Heart right ventricle (tissue), 16 donors: ENCODE measurements at regions not wholly inside any gene's neighbourhood (a gene's known extent, or its start where the extent isn't known, plus 50 kb on each side); places are given as distances from the start of the nearest gene placed in this dataset.

Experiments
- ATAC-seq, 8 donors: fragments of 200-7000 bp; cut with Tn5 transposase; one replicate each; pipeline ENCODE4 v1.9.1; 2020; ENCODE audit warnings: mild to moderate bottlenecking in 8 of 8, moderate library complexity in 8 of 8, moderate number of reproducible peaks in 1 of 8
- DNase-seq, 2 donors: peaks; one replicate each; pipeline ENCODE4 v3.0.0-alpha.2; 2020
- H3K27ac ChIP-seq, 10 donors: fragments of 200-600 bp; sonication (generic) in 2 of 10; one replicate each; pipeline versions ENCODE4 v1.5.0 to v1.8.0; 2020 to 2022; ENCODE audit warnings: mild to moderate bottlenecking in 3 of 10
- H3K27me3 ChIP-seq, 7 donors: fragments of 200-600 bp; one replicate each; pipeline ENCODE4 v1.8.0; 2021 to 2022; ENCODE audit warnings: mild to moderate bottlenecking in 2 of 7
- H3K36me3 ChIP-seq, 9 donors: fragments of 200-600 bp; sonication (generic) in 1 of 9; one replicate each; pipeline versions ENCODE4 v1.5.0 to v1.8.0; 2020 to 2022; ENCODE audit warnings: mild to moderate bottlenecking in 2 of 9
- H3K4me1 ChIP-seq, 9 donors: fragments of 200-600 bp; sonication (generic) in 1 of 9; one replicate each; pipeline versions ENCODE4 v1.5.0 to v1.8.0; 2020 to 2022; ENCODE audit warnings: mild to moderate bottlenecking in 4 of 9
- H3K4me3 ChIP-seq, 10 donors: fragments of 200-600 bp; sonication (generic) in 2 of 10; one replicate each; pipeline versions ENCODE4 v1.5.0 to v1.8.0; 2020 to 2022; ENCODE audit warnings: mild to moderate bottlenecking in 7 of 10, moderate library complexity in 2 of 10
- H3K9me3 ChIP-seq, 11 donors: fragments of 200-600 bp in 10 of 11; sonication (generic) in 2 of 11; one replicate each; pipeline versions ENCODE4 v1.5.0 to v1.8.0; 2013 to 2022; ENCODE audit warnings: mild to moderate bottlenecking in 2 of 11, control low read depth in 1 of 11, moderate library complexity in 1 of 11
- CTCF ChIP-seq, 9 donors: fragments of 200-600 bp; sonication (generic) in 2 of 9; IDR thresholded peaks; one replicate each; pipeline versions ENCODE4 v1.5.0 to v1.8.0; 2021 to 2022; ENCODE audit warnings: antibody characterized with exemption in 9 of 9, mild to moderate bottlenecking in 5 of 9, moderate library complexity in 1 of 9
- WGBS, 2 donors: extraction: QIAGEN DNeasy Blood & Tissue Kit; methylation state at CpG; one replicate each; pipeline ENCODE4 v1.1.7; 2013; ENCODE audit warnings: inconsistent platforms in 1 of 2; 5-methylcytosine and 5-hydroxymethylcytosine counted together
- intact Hi-C, 10 donors: fragments of 100-400 bp; cut with DNase I; formaldehyde crosslinking; loops; one replicate each; pipeline versions ENCODE4 v1.11.1 to v1.14.2; 2022
- donor health status: Arrhythmogenic right ventricular cardiomyopathy.
- donor health status: ischemic (EF 13 %, LVEDD 7.1; RV severe dilation, severe dysfunction).
- donor health status: healthy with polysubstance abuse.
- donor health status: DM: no; HTN: yes; CAD: no.
- donor health status: DM: no; HTN: no; CAD: no.
- donor health status: ischemic (EF 25% LVEDD 6.9; RV normal size, moderate dysfunction).
- donor health status: ischemic (EF 25% LVEDD 5.7; RV mildly dilated, moderate dysfunction).
- donor health status: healthy.
- donor health status: DM: yes; HTN: yes; CAD: no.
- donor health status: Ischemic cardiomyopathy.
- donor health status: ischemic (EF 35%, LVEDD 5.7; RV mildly dilated, moderate dysfunction).
- donor health status: nonischemic (EF 11% LVEDD 7.7; RV severe dilation, severe dysfunction).
- donor health status: DM: yes; HTN: yes; CAD: no.
- donor health status: PGD.
- donor health status: ischemic (EF 29% LVEDD 5.4; RV normal size, mild dysfunction).
- donor health status: nonischemic (EF 23%, LVEDD 6.1; RV moderate dilation, normal function).

- H3K4me3 ChIP-seq: no peak overlapping the region
- ATAC-seq: no peak
- H3K27ac ChIP-seq: no peak overlapping the region
- no peak for DNase-seq
- peaks cover 0 to 4% (median 0%) of the 10 kb centered on the region in 11 donors for H3K9me3 ChIP-seq
- peaks cover 0 to 14% (median 0%) of the 10 kb centered on the region in 7 donors for H3K27me3 ChIP-seq
- WGBS, 2 donors: 72 to 74% methylated on average over 7 of the region's 7 CpGs
- no peak for TF ChIP-seq CTCF (IDR thresholded peaks at IDR 0.05)
- H3K4me1 ChIP-seq: no peaks in the 10 kb centered on the region
- intact Hi-C loops: no loop called here
- H3K36me3 ChIP-seq: no peaks in the 10 kb centered on the region
Measured at GRCh38 chr18:77785415-77785975, 535.8 kb downstream of the GALR1 start.

- 70 to 73% methylated on average over 3 of the region's 3 CpGs for WGBS, 2 donors
- Histone ChIP-seq H3K27me3 (peaks cover 0 to 8% (median 0%) of the 10 kb centered on the region in 7 donors), H3K4me3 (no peak overlapping the region), H3K27ac (no peak overlapping the region), H3K9me3 (peaks cover 0 to 29% (median 0%) of the 10 kb centered on the region in 11 donors), H3K36me3 (no peaks in the 10 kb centered on the region), H3K4me1 (no peaks in the 10 kb centered on the region)
- intact Hi-C loops: no loop called here
- ATAC-seq (no peak), DNase-seq (no peak)
- no peak for TF ChIP-seq CTCF (IDR thresholded peaks at IDR 0.05)
Measured at GRCh38 chr18:77803024-77803423, 553.4 kb downstream of the GALR1 start.

- no peak for TF ChIP-seq CTCF (IDR thresholded peaks at IDR 0.05)
- no peak for DNase-seq
- Histone ChIP-seq H3K4me3 (no peak overlapping the region), H3K36me3 (no peaks in the 10 kb centered on the region), H3K27ac (no peak overlapping the region), H3K27me3 (peaks cover 0 to 15% (median 0%) of the 10 kb centered on the region in 7 donors), H3K9me3 (peaks cover 0 to 15% (median 0%) of the 10 kb centered on the region in 11 donors), H3K4me1 (no peaks in the 10 kb centered on the region)
- 42 to 49% methylated on average over 2 of the region's 2 CpGs for WGBS, 2 donors
- intact Hi-C loops: no loop called here
- no peak for ATAC-seq
Measured at GRCh38 chr18:77804382-77804781, 554.7 kb downstream of the GALR1 start.

DNA sequence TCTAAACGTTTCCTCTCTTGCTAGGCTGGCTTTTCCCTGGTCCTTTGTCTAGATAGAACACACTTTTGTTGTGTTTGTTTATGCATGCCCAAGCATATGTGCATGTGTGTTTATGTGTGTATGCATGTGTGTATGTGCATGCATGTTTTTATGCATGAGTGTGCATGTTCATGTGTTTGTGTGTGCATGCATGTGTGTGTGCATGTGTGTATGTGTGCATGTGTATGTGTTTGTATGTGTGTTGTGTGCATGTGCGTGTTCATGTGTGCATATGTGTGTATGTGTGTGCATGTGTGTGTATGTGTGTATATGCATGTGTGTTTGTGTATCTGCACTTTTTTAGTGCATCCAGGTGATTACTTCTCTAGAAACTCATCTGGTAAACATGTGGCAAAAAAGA is 558.0 kb downstream of the GALR1 start:
- peaks cover 0 to 15% (median 0%) of the 10 kb centered on the region in 7 donors for H3K27me3 ChIP-seq
- no peaks in the 10 kb centered on the region for H3K36me3 ChIP-seq
- 67 to 72% methylated on average over 2 of the region's 2 CpGs for WGBS, 2 donors
- H3K4me3 ChIP-seq: no peak overlapping the region
- ATAC-seq: no peak
- H3K4me1 ChIP-seq: no peaks in the 10 kb centered on the region
- H3K27ac ChIP-seq: no peak overlapping the region
- TF ChIP-seq CTCF (IDR thresholded peaks at IDR 0.05): no peak
- peaks cover 0 to 11% (median 0%) of the 10 kb centered on the region in 11 donors for H3K9me3 ChIP-seq
- DNase-seq: no peak
- intact Hi-C loops: no loop called here
